Prostate gland (tissue), 2 donors: ENCODE measurements at regions not wholly inside any gene's neighbourhood (a gene's known extent, or its start where the extent isn't known, plus 50 kb on each side); places are given as distances from the start of the nearest gene placed in this dataset.

Experiments
- DNase-seq: peaks from one replicate; pipeline ENCODE4 v3.0.0-alpha.2; 2019; ENCODE audit warnings: low spot score
- H3K27ac ChIP-seq, 2 donors: fragments of 200-600 bp; sonication (generic); 2 replicates each; pipeline ENCODE4 v1.5.1; 2017 to 2019
- H3K27me3 ChIP-seq: fragments of 200-600 bp; sonication (generic); replicated peaks from 2 replicates; pipeline ENCODE4 v1.5.1; 2019; ENCODE audit not compliant: insufficient read depth
- H3K36me3 ChIP-seq, 2 donors: fragments of 200-600 bp; sonication (generic); 1 replicate in 1 of 2; 2 replicates in 1 of 2; pipeline versions ENCODE4 v1.5.1 to v1.8.1; 2017 to 2019
- H3K4me1 ChIP-seq: fragments of 200-600 bp; sonication (generic); replicated peaks from 2 replicates; pipeline ENCODE4 v1.5.1; 2019
- H3K4me3 ChIP-seq, 2 donors: fragments of 200-600 bp; sonication (generic); 2 replicates each; pipeline ENCODE4 v1.5.1; 2017 to 2019
- H3K9me3 ChIP-seq: fragments of 200-600 bp; sonication (generic); 2 replicates; pipeline ENCODE4 v1.5.1; 2017
- POLR2A ChIP-seq: fragments of 450-650 bp; IDR thresholded peaks from one replicate; pipeline ENCODE4 v1.6.1; 2016; ENCODE audit warnings: antibody characterized with exemption, mild to moderate bottlenecking
- POLR2AphosphoS5 ChIP-seq: sonication (generic); formaldehyde crosslinking; IDR thresholded peaks from one replicate; pipeline ENCODE4 v1.6.1; 2017; ENCODE audit warnings: antibody characterized with exemption
- WGBS: methylation state at CpG from one replicate; pipeline ENCODE4 v1.1.5; 2018; 5-methylcytosine and 5-hydroxymethylcytosine counted together
- intact Hi-C: fragments of 100-400 bp; cut with DNase I; formaldehyde crosslinking; loops from one replicate; pipeline ENCODE4 v1.14.2; 2022
- TF ChIP-seq, protein P1 (sequence below), 4 experiments: fragments of 200-600 bp in 2 of 4; fragments of 450-650 bp in 2 of 4; sonication (generic) in 2 of 4; IDR thresholded peaks; 1 replicate in 3 of 4; 2 replicates in 1 of 4; pipeline ENCODE4 v1.5.1; 2016 to 2019; ENCODE audit warnings: antibody characterized with exemption in 4 of 4, mild to moderate bottlenecking in 2 of 4, moderate library complexity in 2 of 4

DNA sequence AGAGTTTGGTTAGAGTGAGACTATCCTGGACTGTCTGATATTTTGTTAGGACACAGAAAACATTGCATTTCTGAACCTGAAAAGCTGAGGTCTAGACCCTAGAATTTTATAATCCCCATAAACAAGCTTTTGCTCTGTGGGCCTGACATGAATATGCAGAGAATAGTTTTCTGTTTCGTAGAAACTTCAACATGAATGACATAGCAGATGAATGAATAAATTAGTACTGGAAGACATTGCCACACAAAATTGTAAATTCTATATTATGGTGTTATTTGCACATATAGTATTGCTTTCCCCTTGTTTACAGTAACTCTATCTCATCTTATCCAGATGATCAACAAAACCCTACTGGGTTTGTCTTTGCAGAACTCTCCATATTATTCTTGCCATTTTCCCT is 54.9 kb upstream of the MAML3 start:
- TF ChIP-seq POLR2A (no peak), POLR2AphosphoS5 (no peak)
- TF ChIP-seq, protein P1, sequence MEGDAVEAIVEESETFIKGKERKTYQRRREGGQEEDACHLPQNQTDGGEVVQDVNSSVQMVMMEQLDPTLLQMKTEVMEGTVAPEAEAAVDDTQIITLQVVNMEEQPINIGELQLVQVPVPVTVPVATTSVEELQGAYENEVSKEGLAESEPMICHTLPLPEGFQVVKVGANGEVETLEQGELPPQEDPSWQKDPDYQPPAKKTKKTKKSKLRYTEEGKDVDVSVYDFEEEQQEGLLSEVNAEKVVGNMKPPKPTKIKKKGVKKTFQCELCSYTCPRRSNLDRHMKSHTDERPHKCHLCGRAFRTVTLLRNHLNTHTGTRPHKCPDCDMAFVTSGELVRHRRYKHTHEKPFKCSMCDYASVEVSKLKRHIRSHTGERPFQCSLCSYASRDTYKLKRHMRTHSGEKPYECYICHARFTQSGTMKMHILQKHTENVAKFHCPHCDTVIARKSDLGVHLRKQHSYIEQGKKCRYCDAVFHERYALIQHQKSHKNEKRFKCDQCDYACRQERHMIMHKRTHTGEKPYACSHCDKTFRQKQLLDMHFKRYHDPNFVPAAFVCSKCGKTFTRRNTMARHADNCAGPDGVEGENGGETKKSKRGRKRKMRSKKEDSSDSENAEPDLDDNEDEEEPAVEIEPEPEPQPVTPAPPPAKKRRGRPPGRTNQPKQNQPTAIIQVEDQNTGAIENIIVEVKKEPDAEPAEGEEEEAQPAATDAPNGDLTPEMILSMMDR (IDR thresholded peaks at IDR 0.05) = no peak
- Histone ChIP-seq H3K4me3 (no peak overlapping the region), H3K27ac (no peak overlapping the region), H3K9me3 (no peaks in the 10 kb centered on the region), H3K36me3 (no peaks in the 10 kb centered on the region), H3K27me3 (no peaks in the 10 kb centered on the region), H3K4me1 (no peaks in the 10 kb centered on the region)
- 100% methylated on average over 1 of the region's 1 CpG for WGBS
- DNase-seq = no peak
- intact Hi-C loops = no loop called here
